Right lobe of liver (tissue), 4 donors: ENCODE measurements at regions not wholly inside any gene's neighbourhood (a gene's known extent, or its start where the extent isn't known, plus 50 kb on each side); places are given as distances from the start of the nearest gene placed in this dataset.

Experiments
- CTCF ChIP-seq, 4 donors: fragments of 200-600 bp in 3 of 4; fragments of 450-650 bp in 1 of 4; IDR thresholded peaks; one replicate each; pipeline versions ENCODE4 v1.5.1 to v1.8.0; 2016 to 2022; ENCODE audit warnings: antibody characterized with exemption in 4 of 4, mild to moderate bottlenecking in 2 of 4
- POLR2A ChIP-seq: fragments of 450-650 bp; IDR thresholded peaks from one replicate; pipeline ENCODE4 v1.6.1; 2017; ENCODE audit warnings: antibody characterized with exemption, mild to moderate bottlenecking
- donor health status: DM: no; HTN: no; CAD: no.
- donor health status: DM: no; HTN: no; CAD: no.
- donor health status: DM: no; HTN: yes; CAD: no.

- TF ChIP-seq CTCF (IDR thresholded peaks at IDR 0.05) (no peak), POLR2A (no peak)
These were observed 133.7 kb downstream of the RNASET2 start for GRCh38 chr6:166822609-166823008.
